DMS153 (cell line): ENCODE measurements at regions not wholly inside any gene's neighbourhood (a gene's known extent, or its start where the extent isn't known, plus 50 kb on each side); places are given as distances from the start of the nearest gene placed in this dataset.
"Not testable (repeated sequence)": the region's sequence is repeated elsewhere in the genome, so short reads cannot be mapped to it uniquely, and the experiment has no call there.

Source experiments
- DNase-seq: peaks from one replicate; lab custom pipeline; 2025; lab: John Stamatoyannopoulos, UW

DNA sequence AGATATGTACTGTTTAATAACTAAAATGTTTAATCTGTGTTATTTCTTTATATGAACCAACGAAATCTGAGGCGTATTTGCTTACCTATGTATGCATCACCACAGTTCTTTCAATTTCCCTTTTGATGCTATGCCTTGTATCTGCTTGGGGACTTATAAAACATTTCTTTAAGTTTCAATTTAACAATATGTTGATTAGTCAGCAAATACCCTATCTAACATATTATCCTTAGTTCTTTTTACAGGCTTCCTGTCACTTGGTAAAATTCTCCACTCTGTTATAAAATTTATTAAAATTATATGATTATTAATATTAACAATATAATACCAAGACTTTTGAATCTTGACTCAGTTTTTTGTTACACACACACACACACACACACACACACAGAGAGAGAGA is 174.3 kb downstream of the CPS1 start:
- no peak for DNase-seq

DNA sequence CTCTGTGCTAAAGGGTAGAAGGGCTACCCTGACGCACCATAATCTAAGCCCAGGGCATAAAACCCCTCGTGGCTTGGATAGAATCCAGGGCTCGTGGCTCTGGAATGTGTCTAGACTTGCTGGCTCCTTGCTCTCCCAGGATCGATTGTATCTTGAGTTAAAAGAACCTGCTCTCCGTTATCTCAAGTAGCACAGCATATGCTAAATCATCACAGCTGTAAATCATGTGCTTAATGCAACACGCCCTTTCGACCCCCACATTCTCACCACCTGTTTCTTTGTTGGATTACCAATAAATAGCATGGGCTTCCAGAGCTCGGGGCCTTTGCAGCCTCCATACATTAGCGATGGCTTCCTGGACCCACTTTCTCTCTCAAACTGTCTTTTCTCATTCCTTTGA is 190.4 kb downstream of the CPS1 start:
- DNase-seq: not testable (repeated sequence)

DNA sequence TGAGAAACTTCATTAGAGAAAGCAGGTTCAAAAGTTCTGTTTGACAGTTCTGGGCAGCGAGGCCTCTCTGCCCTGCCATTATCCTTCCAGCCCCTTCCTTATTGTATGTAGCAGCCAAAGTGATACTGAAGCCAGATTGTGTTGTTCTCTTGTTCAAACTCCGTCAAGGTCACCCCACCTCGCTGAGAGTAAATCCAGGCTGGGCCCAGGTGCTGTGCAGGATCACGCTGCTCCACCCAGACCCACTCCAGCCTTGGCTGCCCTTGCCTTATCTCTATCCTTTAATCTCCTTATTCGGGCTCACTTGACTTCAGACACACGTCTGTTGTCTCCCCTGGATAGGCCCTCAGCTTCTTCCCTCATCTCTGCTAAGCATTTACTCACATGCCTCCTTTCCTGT is 196.1 kb downstream of the CPS1 start:
- DNase-seq: no peak

DNA sequence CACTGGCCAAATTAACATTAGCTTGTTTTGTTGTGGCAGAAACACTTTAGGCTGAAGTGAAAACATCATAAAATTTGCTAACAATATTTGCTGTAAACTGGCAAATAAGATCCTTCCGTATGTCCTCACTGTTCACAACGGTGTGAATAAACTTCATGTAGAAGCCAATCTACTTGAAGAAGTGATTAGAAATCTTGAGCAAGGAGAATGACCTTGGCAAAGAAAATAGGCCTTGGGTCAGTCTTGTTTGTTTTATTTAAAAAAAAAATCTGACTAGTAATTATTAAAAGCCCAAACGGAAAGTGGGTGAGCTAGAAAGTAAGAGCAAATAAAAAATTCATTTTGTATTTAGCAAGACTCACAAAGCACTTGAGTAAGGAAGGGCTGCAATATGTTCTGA is 197.0 kb downstream of the CPS1 start:
- no peak for DNase-seq

DNA sequence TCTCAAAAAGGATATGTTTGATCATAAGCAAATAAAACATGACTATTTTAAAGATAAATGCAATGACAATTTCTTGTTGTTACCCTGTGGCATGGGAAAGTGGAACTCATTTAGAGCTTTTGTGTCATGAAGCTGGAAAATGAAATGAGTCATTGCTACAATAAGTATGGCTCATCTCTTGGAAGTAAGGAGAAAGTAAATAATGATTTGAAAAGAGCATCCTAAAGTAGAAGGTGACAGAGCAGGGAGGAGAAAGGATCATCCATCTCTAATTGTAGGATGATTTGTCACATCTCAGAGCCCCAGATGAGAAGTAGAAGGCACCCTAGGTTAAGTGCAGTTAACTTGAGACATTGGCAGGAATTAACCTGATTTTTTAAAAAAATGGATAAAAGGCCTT is 200.5 kb downstream of the CPS1 start:
- DNase-seq: no peak

DNA sequence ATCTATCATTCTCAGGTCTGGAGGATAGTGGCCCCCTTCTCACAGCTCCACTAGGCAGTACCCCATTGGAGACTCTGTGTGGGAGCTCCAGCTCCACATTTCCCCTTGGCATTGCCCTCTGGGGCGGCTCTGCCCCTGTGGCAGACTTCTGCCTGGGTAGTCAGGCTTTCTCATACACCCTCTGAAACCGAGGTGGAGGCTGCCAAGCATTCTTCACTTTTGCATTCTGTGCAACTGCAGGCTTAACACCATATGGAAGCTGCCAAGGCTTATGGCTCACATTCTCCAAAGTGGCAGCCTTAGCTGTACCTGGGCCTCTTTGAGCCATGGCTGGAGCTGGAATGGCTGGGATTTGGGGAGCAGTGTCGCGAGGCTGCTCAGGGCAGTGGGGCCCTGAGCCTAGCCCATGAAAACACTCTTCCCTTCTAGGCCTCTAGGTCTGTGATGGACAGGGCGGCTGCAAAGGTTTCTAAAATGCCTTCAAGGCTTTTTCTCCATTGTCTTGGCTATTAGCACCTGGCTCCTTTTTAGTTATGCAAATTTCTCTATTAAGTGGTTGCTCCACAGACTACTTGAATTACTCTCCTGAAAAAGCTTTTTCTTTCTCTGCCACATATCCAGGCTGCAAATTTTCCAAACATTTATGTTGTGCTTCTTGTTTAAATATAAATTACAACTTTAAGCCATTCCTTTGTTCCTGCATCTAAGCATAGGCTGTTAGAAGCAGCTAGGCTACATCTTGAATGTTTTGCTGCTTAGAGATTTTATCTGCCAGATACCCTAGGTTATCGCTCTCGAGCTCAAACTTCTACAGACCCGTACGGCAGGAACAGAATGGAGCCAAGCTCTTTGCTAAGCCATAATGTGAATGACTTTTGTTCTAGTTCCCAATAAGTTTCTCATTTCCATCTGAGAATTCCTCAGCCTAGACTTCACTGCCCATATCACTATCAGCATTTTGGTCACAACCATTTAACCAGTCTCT is 206.5 kb downstream of the CPS1 start:
- DNase-seq: no peak

DNA sequence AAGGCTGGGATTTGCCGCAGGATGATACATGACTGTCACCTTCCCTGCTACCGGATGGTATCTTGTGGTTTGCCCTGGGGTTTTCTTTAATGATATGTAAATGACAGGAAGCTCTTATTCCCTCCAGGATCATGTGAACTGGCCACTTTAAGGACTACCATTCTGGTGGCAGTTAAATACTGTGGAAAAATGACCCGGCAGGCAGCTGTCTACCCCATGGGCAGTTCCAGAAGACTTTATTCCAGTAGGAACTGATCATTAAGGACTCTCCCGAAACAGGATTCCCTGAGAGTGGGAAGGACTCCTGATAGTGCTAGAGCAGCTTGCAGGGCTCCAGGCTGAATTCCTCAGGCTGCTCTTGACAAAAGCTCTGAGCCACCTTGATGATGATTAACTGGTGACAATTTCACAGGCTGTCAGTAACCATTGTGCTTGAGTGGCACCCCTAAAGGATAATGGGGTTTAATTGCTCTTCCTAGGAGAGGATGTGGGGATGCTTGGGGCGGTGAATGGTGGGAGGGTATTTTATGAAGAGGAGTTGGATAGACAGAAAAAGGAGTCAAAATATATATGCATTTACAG is 212.0 kb downstream of the CPS1 start:
- no peak for DNase-seq

DNA sequence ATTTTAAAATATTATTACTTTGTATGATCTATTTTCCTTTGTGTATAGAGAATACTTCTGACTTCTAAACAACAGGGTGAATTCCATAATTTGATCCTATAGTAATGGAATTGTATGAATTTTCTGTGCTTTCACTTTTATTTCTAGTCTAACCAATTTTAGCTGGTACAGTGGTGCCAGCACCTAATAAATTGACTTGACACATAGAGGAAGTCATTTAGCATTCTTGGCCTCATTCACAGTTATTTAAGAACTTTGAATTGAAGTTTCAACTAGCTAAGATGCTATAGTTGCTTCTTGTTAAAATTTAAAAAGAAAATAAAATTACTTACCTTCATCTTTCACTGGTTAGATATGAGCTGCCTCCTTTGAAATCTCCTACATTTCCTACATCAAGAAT is 220.4 kb downstream of the CPS1 start:
- DNase-seq: no peak

DNA sequence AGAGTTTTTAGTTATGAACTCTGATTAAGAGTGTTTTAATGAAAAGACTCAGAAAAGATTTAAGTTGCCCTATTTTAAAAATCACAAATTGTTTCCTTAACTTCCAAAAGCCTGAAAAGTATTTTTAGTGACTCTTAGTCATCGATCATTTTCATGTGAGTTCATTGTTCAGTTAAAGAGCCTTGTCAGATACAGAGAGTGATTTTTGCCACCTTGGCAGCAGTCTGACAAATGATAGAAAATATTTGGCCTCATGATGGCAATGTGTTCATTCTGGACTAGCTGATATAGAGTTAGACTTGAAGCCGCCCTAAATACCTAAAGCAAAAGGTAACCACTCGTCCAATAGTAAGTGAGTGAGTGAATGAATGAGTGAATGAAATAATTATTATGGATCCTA is 225.8 kb downstream of the CPS1 start:
- DNase-seq: no peak

DNA sequence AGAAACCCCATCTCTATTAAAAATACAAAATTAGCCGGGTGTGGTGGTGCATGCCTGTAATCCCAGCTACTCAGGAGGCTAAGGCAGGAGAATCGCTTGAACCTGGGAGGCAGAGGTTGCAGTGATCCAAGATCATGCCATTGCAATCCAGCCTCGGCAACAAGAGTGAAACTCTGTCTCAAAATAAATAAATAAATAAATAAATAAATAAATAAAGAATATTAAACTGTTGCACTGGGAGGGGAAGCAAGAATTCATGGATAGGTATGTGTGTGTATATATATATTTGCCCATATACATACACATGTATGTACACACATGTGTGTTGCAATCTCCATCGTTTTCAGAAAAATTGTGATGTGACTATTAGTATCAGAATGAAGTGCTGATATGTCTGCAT is 231.4 kb downstream of the CPS1 start:
- not testable (repeated sequence) for DNase-seq

DNA sequence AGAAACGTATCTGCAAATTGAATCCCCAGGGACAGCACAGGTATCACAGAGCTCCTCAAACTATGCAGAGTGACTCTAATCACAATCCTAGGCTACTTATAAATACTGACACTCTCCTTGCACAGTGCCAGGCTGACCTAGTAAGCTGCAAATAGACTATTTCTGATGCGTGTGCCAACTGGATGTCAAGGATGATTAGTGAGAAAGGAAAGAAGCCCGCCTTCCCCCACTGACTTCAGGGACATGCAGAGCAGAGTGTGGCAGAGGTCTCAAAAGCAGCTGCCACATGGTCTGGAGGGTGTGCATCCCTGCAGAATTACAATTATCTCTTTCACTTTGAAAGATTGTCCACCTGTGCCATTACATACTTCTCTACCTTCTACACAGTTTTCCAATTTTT is 235.6 kb downstream of the CPS1 start:
- no peak for DNase-seq

DNA sequence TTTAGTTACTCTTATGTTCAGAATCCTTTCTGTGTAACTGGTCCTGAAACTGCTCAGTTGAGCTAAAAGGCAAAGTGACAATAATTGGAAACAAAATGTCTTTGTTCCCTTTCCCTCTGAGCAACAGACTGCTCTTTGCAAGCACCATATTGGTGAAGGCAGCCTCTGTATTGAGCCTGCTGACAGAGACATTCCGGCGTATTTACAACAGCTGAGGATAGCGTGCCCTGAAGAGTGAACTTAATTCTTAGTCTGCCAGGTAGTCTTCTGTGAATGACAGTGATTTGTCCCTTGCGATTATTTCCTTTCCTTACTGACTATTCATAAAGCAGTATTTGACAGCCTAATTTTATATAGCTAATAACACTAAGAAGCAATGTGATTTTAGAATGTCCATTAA is 239.1 kb downstream of the CPS1 start:
- no peak for DNase-seq

DNA sequence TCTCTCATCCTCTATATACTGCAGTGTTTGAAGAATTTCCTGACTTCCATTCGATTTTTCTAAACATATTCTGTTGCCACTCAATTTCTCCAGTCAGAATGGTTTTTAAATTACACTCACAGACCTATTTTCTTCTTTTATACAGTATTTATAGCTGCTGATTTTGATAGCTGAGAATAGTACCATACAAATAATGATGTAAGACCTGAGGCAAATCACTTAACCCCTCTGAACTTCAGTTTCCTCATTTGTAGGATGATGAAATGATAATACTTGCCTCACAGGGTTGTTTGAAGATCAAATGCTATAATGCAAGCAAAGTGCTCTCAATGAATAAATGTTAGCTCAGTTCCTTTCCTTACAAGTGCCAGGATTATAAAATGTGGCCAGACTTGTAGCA is 241.8 kb downstream of the CPS1 start:
- DNase-seq: no peak

DNA sequence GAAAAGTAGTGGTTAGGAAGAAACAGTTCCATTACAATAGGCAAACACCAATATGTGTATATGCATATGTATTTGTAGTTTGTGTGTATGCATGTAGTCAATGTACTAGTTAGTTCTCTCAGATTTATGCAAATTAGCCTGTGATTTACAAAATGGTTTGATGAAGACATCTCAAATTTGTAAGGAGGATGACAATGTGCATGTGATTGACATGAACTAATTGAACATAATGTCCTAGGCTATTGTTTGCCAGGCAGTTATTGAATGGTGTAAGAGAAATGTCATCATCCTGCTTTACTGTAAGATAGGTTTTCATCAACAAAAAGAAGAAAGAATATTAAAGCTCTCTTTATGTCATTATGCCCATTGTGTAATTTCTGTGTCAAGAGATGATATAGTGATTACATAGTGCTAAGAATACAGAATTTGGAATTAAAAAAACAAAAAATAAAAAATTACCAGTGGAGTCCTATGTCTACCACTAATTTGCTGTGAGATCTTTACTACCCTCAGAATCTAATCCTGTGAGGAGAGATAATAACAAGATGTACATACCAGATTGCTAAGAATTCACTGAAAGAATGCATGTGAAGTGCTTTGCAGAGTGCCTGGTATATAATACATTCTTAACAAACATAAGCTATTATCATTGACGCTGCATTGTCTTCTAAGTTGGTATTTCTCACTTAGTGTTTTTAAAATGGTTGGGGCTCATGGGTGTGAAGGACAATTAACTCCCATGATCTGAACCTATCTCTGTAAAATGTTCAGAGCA is 258.0 kb downstream of the CPS1 start:
- DNase-seq: no peak

DNA sequence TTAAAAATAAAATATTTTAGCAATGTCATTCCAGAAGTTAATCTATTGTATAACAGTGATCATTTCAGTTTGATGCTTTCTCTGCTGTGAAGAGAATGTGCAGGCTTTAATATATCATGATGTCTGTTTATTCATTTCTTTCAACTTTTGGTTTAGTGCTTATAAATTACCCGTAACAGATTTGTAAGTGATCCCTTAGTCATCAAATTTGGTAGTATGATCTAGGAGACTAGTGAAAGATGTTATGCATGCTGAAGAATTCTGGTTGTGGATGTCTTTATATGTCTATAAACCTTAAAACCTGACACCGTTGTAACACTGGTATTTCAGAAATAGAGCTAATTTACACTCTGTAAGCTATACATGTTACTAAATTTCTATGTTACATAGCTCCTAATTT is 260.4 kb downstream of the CPS1 start:
- DNase-seq: no peak

DNA sequence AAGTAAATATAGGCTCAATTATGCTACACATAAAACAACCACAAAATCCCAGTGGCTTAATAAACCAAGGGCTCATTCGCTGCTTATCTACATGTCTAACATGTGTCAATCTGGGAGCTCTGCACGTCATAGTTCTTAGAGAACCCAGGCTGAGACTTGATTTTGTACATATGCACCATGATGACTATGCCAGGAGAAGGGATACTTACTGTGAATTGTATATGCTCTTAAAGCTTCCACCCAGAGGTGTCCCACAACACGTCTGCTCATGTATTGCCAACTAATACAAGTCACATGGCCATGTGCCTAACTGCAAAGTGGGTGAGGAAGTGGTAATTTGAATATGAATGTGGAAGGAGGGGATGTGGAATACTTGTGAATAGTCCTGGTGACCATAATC is 262.1 kb downstream of the CPS1 start:
- peak; percentile 78 for DNase-seq

DNA sequence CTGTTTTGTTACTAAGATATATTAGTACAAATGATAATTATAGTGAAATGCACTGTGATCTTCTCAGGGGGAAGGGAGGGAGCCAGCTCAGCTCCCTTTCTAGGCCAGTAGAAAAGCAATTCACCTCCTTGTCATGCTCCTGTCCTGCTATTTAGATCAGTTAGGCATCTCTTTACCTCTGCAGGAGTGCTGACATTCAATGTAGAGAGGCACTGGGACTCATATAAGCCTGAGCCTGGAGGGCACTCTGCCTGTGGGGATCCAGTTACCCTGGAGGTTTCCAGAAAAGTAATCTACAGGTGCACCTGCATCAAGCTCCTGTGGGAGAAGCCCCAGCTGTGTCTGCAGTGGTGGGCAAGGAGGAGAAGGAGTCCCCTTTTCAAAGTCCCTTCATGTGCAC is 277.0 kb downstream of the CPS1 start:
- no peak for DNase-seq

DNA sequence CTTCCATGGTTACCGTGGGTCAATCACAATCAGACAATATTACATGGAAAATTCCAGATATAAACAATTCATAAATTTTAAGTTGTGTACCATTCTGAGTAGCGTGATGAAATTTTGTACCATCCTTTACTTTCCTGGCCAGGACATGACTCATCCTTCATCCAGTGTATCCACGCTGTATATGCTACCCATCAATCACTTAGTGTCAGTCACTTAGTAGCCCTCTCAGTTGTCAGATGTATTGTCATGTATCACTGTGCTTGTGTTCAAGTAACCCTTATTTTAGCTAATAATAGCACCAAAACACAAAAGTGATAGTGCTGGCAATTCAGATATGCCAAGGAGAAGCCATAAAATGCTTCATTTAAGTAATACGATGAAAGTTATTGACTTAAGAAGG is 282.6 kb downstream of the CPS1 start:
- no peak for DNase-seq

DNA sequence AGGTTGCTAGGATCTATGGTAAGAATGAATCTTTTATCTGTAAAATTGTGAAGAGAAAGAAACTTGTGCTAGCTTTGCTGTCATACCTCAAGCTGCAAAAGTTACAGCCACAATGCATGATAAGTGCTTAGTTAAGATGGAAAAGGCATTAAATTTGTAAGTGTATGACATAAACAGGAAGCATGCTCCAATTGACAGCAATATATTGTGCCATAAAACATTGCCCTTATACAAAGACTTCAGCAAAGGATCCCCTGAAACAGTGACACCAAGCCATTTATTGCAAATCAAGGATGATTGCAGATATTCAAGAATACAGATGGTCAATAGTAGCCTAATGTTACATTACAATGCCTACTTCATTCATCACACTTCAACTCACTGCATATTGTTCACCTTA is 283.1 kb downstream of the CPS1 start:
- DNase-seq: peak; percentile 56

DNA sequence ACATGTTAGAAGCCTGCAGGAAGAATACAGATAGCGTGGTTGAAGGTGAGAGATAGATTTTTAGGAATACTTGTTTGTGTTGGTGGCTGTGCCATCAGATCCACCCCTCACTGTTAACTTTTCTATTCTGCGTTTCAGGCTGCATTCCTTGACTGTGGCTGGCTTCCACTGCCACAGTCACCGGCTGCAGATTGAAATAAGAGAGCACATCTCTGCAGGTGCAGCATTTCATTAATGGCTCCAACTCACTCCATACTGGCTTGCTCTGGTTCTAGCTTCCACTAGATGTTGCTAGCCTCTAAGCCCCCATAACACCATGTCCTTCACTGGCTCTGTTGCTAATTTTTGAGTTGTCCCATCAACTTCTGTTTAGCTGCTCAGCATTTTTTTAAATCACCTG is 286.5 kb downstream of the CPS1 start:
- DNase-seq: no peak

DNA sequence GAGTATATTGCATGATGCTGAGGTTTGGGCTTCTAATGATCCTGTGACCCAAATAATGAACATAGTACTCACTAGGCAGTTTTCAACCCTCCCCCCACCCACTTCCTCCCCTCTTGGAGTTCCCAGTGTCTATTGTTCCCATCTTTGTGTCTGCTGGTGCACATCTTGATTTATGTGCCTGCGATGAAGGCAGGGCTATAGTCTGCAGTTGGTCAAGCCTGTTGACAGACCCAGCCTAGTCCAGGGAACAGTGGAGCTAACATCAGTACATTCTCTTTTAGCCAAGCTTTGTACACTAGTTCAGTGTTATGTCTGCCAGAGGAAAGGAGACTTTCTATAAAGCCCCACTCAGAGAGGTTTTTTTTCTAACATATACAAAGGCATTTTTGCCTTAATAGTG is 287.6 kb downstream of the CPS1 start:
- no peak for DNase-seq

DNA sequence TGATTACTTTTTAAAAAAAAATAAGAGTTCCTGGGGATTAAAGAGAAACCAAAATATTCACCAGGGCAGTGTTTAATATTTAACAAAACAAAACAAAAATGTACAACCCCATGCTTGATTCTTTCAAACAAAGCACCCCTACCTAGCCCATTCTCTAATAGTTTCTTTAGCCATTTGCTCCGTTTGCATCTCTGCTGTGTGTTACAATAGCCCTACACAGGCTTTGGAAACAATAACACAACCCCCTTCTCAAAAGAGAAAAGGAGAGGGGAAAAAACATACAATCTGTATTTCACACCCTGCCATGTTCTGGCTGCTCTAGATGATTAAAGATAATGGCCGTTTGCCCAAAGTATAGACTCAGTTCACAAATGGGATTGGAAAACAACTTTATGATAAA is 302.9 kb downstream of the CPS1 start:
- DNase-seq: no peak

DNA sequence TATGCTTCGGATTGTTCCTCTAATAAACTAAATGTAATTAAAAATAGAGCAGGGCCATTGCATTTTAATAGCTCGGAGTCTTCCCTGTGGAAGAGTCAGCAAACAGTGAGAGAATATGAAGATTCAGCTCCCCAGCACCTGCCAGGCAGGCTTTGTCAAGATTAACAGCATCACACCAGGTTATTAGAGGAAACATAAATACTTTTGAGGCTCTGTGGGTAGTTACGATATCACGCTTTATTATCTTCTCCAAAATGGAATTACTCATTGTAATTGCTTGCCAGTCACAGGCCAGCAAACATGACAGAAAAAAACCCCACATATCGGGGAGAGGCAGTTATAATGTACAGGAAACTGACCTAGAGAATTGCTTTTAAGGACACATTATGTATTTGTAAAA is 303.9 kb downstream of the CPS1 start:
- peak; percentile 67 for DNase-seq
